NB4 (cell line): ENCODE measurements at regions not wholly inside any gene's neighbourhood (a gene's known extent, or its start where the extent isn't known, plus 50 kb on each side); places are given as distances from the start of the nearest gene placed in this dataset.

ENCODE experiments used
- MYC ChIP-seq: IDR thresholded peaks from 2 replicates; pipeline ENCODE4 v1.6.1; 2011; ENCODE audit warnings: low read depth, low read length
- POLR2A ChIP-seq: IDR thresholded peaks from 2 replicates; pipeline ENCODE4 v1.6.1; 2011; ENCODE audit warnings: mild to moderate bottlenecking; ENCODE audit not compliant: insufficient read length; ENCODE audit errors: extremely low read depth

- TF ChIP-seq MYC: no peak
- no peak for TF ChIP-seq POLR2A
These were observed 353.1 kb upstream of the TSHZ2 start for GRCh38 chr20:52619101-52619500.
